Peyer's patch (tissue), 4 donors: ENCODE measurements at regions not wholly inside any gene's neighbourhood (a gene's known extent, or its start where the extent isn't known, plus 50 kb on each side); places are given as distances from the start of the nearest gene placed in this dataset.

Experiments
- DNase-seq, 3 donors: peaks; one replicate each; pipeline ENCODE4 v3.0.0-alpha.2; 2017 to 2019
- H3K27ac ChIP-seq, 4 donors: fragments of 200-600 bp; sonication (generic); one replicate each; pipeline ENCODE4 v1.5.1; 2016 to 2019
- H3K27me3 ChIP-seq, 2 donors: fragments of 200-600 bp; sonication (generic); one replicate each; pipeline ENCODE4 v1.5.1; 2019
- H3K36me3 ChIP-seq, 3 donors: fragments of 200-600 bp; sonication (generic); one replicate each; pipeline ENCODE4 v1.5.1; 2016 to 2019
- H3K4me1 ChIP-seq, 4 donors: fragments of 200-600 bp; sonication (generic); one replicate each; pipeline ENCODE4 v1.5.1; 2016 to 2019
- H3K4me3 ChIP-seq, 4 donors: fragments of 200-600 bp; sonication (generic); 1 replicate in 3 of 4; 2 replicates in 1 of 4; pipeline ENCODE4 v1.5.1; 2016 to 2019; ENCODE audit warnings: mild to moderate bottlenecking in 1 of 4
- H3K9me3 ChIP-seq, 4 donors: fragments of 200-600 bp; sonication (generic); one replicate each; pipeline ENCODE4 v1.5.1; 2016 to 2019; ENCODE audit warnings: mild to moderate bottlenecking in 1 of 4
- POLR2A ChIP-seq, 2 donors: fragments of 450-650 bp; IDR thresholded peaks; one replicate each; pipeline ENCODE4 v1.5.1; 2017; ENCODE audit warnings: antibody characterized with exemption in 2 of 2, mild to moderate bottlenecking in 2 of 2, moderate library complexity in 2 of 2
- TF ChIP-seq, protein P1 (sequence below), 6 experiments: fragments of 450-650 bp in 4 of 6; fragments of 200-600 bp in 2 of 6; sonication (generic) in 1 of 6; IDR thresholded peaks; one replicate each; pipeline ENCODE4 v1.5.1; 2017 to 2019; ENCODE audit warnings: antibody characterized with exemption in 6 of 6, mild to moderate bottlenecking in 3 of 6, moderate library complexity in 1 of 6

DNA sequence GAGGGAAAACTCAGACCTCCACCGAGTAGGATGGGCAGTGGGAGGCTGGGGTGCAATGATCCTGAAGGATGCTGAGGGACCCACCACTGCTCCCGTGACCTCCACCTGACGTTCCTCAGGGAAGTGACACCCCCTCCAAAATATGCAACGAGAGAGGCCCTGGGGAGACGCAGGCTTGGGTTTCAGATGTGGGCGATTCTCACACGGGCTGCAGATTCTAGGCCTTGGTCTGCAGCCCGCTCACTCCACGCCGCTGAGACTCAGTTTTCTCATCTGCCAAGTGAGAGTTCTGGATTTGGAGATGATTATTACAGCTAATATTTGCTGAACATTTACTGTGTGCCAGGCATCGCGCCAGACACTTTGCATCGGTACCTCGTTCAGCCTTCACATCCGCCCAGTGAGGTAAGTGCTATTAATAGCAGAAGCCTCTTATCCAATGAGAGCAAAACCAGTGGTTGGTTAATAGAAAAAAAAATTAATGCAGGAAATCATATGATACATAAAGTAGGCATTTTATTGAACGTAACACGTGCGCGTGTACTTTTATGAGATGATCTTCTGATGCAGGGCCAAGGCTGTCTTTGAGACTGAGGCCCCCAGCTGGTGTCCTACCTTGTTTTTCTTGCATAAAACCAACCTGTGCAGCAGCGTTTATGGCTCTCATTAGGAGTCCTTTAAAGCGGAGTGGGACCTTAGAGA, 102.0 kb upstream of the RUNX3 start:
- peaks cover 0 to 62% (median 41%) of the 10 kb centered on the region in 4 donors for H3K4me1 ChIP-seq
- TF ChIP-seq, protein P1, sequence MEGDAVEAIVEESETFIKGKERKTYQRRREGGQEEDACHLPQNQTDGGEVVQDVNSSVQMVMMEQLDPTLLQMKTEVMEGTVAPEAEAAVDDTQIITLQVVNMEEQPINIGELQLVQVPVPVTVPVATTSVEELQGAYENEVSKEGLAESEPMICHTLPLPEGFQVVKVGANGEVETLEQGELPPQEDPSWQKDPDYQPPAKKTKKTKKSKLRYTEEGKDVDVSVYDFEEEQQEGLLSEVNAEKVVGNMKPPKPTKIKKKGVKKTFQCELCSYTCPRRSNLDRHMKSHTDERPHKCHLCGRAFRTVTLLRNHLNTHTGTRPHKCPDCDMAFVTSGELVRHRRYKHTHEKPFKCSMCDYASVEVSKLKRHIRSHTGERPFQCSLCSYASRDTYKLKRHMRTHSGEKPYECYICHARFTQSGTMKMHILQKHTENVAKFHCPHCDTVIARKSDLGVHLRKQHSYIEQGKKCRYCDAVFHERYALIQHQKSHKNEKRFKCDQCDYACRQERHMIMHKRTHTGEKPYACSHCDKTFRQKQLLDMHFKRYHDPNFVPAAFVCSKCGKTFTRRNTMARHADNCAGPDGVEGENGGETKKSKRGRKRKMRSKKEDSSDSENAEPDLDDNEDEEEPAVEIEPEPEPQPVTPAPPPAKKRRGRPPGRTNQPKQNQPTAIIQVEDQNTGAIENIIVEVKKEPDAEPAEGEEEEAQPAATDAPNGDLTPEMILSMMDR (IDR thresholded peaks at IDR 0.05) = peak in 4 of 6 experiments; percentile 2 to 26 (median 13)
- no peak for TF ChIP-seq POLR2A (IDR thresholded peaks at IDR 0.05)
- DNase-seq = peak in 2 of 3 donors; percentile 83 to 90
- no peak overlapping the region for H3K4me3 ChIP-seq
- no peaks in the 10 kb centered on the region for H3K36me3 ChIP-seq
- H3K9me3 ChIP-seq = no peaks in the 10 kb centered on the region
- H3K27ac ChIP-seq = peak overlapping the region; percentile 76 to 88 (median 83)
- H3K27me3 ChIP-seq = no peaks in the 10 kb centered on the region

DNA sequence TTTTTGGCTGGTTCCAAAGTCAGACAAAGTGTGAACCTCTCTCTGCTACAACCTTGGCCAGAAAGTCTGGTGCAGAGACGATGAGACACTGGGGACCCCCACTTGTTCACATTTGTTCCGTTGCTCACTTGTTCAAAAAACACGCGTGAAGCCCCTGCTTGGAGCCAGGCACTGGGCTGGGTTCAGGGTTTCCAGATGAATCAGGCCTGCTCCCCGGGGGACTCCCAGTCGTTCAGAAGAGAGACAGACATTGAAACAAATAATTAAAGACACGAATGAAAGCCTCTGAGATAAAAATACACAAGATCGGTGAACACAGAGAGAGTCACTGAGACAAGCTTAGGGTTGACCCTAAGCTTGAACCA, 101.5 kb upstream of the RUNX3 start:
- no peak for DNase-seq
- no peaks in the 10 kb centered on the region for H3K36me3 ChIP-seq
- TF ChIP-seq, protein P1 (IDR thresholded peaks at IDR 0.05) = no peak
- TF ChIP-seq POLR2A (IDR thresholded peaks at IDR 0.05) = no peak
- H3K4me1 ChIP-seq = peaks cover 0 to 64% (median 41%) of the 10 kb centered on the region in 4 donors
- peak overlapping the region; percentile 76 to 88 (median 83) for H3K27ac ChIP-seq
- no peaks in the 10 kb centered on the region for H3K27me3 ChIP-seq
- no peak overlapping the region for H3K4me3 ChIP-seq
- H3K9me3 ChIP-seq = no peaks in the 10 kb centered on the region

GRCh38 chr1:25030674-25031589, 100.9 kb upstream of the RUNX3 start:
- Histone ChIP-seq H3K9me3 (no peaks in the 10 kb centered on the region), H3K4me1 (peaks cover 0 to 64% (median 41%) of the 10 kb centered on the region in 4 donors), H3K36me3 (no peaks in the 10 kb centered on the region), H3K27me3 (no peaks in the 10 kb centered on the region), H3K27ac (peak overlapping the region; percentile 76 to 88 (median 83)), H3K4me3 (no peak overlapping the region)
- no peak for TF ChIP-seq POLR2A (IDR thresholded peaks at IDR 0.05)
- TF ChIP-seq, protein P1 (IDR thresholded peaks at IDR 0.05) = no peak
- peak in 2 of 3 donors; percentile 67 to 79 for DNase-seq

- H3K27me3 ChIP-seq = no peaks in the 10 kb centered on the region
- H3K4me3 ChIP-seq = no peak overlapping the region
- no peaks in the 10 kb centered on the region for H3K36me3 ChIP-seq
- DNase-seq = no peak
- H3K9me3 ChIP-seq = no peaks in the 10 kb centered on the region
- TF ChIP-seq, protein P1 (IDR thresholded peaks at IDR 0.05) = no peak
- TF ChIP-seq POLR2A (IDR thresholded peaks at IDR 0.05) = no peak
- H3K27ac ChIP-seq = peak overlapping the region; percentile 19 to 88 (median 83)
- H3K4me1 ChIP-seq = peaks cover 0 to 62% (median 41%) of the 10 kb centered on the region in 4 donors
Observed at GRCh38 chr1:25030012-25030411, 99.9 kb upstream of the RUNX3 start.

DNA sequence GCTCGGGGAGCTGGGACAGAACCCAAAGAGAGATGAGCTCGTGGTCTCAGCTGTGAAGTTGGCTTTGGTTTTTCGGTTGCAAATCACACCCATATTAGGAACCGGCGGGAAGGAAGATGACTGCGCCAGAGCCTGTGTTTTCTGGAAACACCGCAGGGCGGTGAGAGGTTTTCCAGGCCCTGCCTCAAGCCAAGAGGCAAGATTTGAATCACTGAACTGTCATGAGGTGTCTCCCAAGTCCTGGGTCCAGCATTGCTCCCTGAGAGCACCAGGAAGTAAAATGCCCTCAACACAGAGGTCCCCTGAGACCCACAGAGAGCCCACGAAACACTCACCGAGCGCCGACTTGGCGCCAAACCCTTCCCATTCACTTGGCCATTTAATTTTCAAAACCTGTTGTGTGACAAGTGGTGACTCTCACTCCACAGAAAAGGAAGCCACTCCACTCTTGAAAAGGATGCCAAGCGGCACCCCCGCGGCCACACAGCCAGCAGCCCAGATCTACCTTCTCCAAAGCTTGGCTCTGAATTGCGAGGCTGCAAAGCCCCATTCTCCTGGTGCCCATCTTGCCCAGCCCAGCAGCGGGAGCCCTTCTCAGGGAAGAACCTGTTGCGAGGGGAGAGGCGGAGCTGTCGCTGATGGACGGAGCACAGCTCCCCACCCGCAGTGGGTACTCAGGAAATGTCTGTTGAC, 99.0 kb upstream of the RUNX3 start:
- Histone ChIP-seq H3K4me1 (peaks cover 0 to 62% (median 34%) of the 10 kb centered on the region in 4 donors), H3K4me3 (peak overlapping the region; percentile 8 to 15 (median 14)), H3K36me3 (no peaks in the 10 kb centered on the region), H3K9me3 (no peaks in the 10 kb centered on the region), H3K27me3 (no peaks in the 10 kb centered on the region), H3K27ac (peak overlapping the region; percentile 19 to 88 (median 72))
- TF ChIP-seq, protein P1 (IDR thresholded peaks at IDR 0.05) = no peak
- no peak for TF ChIP-seq POLR2A (IDR thresholded peaks at IDR 0.05)
- peak in 2 of 3 donors; percentile 55 to 68 for DNase-seq
